CD4-positive, alpha-beta T cell treated with Interleukin-12 subunit alpha and Interleukin-12 subunit beta, for 1 hour (primary cell): ENCODE measurements at regions not wholly inside any gene's neighbourhood (a gene's known extent, or its start where the extent isn't known, plus 50 kb on each side); places are given as distances from the start of the nearest gene placed in this dataset.

Experiments used
- DNase-seq: peaks from one replicate; pipeline ENCODE4 v3.0.0-alpha.2; 2020

GRCh38 chr10:21315645-21316220, 209.7 kb downstream of the SKIDA1 start:
- no peak for DNase-seq

DNA sequence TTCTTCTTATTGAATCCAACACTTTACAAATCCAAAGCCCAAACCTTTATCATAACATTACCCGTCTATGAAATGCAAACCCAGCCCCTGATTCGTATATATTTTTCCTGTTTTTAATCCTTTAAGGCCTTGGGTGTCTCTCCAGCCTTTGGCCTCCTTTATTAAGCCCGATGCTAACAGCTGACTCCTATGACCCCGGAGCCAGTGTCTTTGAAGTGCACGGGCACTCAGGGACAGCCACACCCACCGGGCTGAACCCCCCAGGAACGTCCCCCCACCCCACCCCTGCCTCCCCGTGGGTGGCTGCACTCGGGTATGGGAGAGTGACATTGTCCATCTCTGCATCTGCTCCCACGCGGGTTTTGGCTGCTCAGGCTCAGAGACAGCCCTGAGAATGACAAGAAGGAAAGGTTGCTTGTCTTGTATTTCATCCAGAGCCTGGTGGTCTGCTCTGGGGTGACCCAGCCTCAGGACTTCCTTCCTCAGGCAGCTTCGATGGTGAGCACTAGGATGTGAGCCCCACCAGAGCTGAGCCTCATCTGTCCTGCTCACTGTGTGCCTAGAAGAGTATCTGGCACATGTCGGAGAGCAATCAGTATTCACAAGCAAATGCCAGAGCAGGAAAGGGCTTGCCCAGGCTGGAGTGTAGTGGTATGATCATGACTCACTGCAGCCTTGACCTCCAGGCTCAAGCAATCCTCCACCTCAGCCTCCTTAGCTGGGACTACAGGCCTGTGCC, 210.4 kb downstream of the SKIDA1 start:
- no peak for DNase-seq

DNA sequence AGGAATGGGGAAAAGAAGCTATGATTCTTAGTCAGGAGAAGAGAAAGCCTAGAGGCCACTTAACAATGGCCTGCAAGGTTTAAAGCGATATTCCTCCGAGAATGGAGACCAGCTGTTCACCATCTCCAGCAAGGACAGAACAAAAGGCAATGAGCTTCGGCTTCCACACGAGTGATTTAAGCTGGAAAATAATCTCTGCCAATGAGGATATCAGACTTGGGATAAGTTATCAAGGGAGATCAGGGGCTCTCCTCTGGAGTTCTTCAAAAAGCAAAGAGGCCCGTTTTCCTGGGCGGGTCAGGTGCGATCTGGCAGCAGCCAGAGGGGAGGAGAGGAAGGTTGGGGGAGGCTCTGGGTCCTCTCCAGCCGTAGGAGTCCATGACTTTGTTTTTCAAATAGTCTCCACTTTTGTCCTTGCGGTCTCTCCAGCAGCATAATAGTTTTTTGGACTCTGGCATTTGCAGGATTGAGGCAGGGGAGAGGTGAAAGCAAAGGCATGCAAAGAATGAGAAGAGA, 211.3 kb downstream of the SKIDA1 start:
- DNase-seq = no peak

DNA sequence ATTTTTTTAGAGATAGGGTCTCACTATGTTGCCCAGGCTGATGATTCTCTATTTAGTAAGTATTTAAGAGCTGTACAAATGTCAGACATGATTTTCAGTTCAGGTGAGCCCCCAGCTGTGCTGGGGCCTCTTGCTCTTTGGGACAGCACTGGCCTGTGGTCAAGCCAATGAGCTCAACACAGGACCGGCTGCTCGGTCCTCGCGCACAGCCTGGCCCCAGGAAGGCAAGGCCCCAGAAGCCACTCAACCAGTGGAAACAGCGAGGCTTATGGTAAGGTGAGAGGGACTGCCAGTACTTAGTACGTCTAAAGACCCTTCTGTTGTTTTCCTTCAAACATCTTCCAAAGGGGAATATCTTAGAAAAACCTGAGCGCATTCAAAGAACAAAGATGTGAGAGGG, 211.8 kb downstream of the SKIDA1 start:
- no peak for DNase-seq

- DNase-seq = no peak
Observed at GRCh38 chr10:21311426-21311825, 214.1 kb downstream of the SKIDA1 start.

GRCh38 chr10:21309427-21309826, 216.1 kb downstream of the SKIDA1 start:
- no peak for DNase-seq

DNA sequence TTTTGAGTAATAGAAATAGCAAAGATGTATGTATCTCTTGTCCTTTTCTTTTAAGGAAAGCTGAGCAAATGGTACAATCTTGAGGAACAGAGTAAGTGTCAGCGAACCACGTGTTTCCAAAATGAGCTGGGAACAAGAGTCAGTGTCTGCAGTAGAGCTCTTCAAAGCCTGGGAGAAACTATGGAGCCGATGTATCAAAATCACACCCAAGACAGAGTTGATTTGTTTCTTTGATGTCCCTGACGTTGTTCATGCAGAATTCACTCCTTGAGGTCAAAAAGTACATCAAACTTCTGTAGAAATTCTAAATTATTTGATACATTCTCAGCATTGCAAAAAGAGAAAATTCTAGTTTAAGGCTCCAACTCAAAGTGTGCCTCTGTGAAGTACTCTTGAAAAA, 216.5 kb downstream of the SKIDA1 start:
- no peak for DNase-seq

GRCh38 chr10:21308018-21308417, 217.5 kb downstream of the SKIDA1 start:
- DNase-seq = no peak

- DNase-seq = no peak
Observed at GRCh38 chr10:21304608-21305007, 220.9 kb downstream of the SKIDA1 start.

DNA sequence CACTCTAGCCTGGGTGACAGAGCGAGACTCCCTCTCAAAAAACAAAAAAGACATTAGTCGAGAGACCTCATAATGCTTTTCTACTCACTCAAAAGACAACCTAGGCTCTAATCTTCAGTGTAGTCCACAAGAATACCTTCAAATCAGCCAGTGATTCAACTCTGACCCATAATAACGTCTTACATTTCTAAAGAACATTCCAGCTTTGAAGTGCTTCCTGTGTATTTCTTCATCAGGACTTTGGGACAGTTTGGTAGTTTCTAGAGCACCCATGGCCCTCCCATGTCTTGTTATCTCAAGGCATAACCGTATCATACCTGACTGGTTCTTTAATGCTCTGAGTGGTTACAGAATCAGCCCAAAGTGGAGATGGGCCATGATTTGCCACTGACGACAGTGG, 221.3 kb downstream of the SKIDA1 start:
- no peak for DNase-seq

GRCh38 chr10:21300551-21300950, 224.9 kb downstream of the SKIDA1 start:
- no peak for DNase-seq

- no peak for DNase-seq
Observed at GRCh38 chr10:21299330-21299729, 226.2 kb downstream of the SKIDA1 start.

GRCh38 chr10:21298701-21299100, 226.8 kb downstream of the SKIDA1 start:
- no peak for DNase-seq

DNA sequence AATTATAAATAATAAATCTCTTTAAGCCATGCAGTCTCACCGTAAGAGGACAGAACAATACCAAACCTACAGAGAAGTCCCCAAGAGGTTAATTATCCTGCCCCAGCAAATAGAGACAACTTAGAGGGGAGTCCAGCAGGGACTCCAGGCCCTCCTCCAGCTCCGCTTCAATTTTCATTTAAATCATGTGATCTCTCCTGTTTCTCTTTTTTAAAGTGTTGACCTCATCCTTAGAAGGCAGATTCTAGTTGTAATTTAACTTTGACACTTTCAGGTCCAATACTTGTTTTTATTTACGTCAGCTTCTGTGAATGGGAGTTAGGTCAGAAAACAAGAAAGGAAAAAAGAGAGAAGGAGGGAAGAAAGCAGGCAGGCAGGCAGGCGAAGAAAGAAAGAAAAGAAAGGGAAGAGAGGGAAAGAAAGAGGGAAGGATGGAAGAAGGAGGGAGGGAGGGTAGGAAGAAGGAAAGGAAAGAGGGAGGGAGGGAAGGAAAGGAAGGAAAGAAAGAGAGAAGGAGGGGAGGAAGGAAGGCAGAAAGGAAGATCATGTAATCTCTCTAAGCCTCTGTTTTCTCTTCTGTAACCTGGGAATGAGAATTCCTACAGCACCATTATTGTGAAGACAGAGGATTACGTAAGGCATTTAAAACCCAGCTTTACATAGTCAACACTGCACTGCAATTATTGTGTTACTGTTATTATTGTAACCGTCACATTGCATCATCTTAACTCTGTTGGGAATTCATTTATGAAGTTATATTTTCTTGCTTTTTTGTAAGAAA, 227.7 kb downstream of the SKIDA1 start:
- no peak for DNase-seq

- no peak for DNase-seq
Observed at GRCh38 chr10:21296575-21297355, 228.7 kb downstream of the SKIDA1 start.

GRCh38 chr10:21293518-21294356, 231.7 kb downstream of the SKIDA1 start:
- no peak for DNase-seq

DNA sequence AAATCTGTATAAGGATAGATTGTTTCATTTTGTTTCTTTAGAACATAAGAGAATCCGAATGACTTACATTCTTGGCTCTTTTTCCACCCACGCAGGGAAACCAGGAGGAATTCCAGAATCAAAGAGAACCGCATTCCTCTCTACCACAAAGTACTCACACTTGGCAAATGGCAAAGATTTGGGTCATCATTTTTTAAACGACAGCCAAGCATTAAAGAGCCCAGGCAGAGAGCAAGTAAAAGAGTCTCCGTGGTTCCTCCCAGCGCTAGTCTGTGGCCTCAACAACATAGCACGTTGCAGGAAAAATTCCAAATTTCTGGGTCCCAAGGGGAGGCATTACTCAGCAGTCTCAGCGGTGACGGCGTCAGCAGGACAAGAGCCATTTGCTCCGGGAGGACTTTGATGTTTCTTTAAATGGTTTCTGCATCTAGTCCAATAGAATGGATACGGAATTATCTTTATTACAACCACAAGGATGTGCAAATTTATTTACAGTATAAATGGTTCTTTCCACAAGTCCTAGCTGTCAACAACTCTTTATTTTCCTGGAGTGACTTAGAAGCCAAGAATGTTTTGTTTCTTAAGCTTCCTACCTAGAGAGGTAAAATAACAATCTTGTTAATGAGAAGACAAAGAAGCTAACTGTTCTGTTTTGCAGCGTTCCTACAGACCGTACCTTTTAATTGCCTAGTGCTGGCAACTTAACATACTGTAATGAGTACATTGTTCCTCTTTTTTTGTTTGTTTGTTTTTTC, 232.5 kb downstream of the SKIDA1 start:
- DNase-seq = no peak

GRCh38 chr10:21290499-21291160, 234.9 kb downstream of the SKIDA1 start:
- DNase-seq = no peak

- DNase-seq = no peak
Observed at GRCh38 chr10:21289961-21290360, 235.5 kb downstream of the SKIDA1 start.

DNA sequence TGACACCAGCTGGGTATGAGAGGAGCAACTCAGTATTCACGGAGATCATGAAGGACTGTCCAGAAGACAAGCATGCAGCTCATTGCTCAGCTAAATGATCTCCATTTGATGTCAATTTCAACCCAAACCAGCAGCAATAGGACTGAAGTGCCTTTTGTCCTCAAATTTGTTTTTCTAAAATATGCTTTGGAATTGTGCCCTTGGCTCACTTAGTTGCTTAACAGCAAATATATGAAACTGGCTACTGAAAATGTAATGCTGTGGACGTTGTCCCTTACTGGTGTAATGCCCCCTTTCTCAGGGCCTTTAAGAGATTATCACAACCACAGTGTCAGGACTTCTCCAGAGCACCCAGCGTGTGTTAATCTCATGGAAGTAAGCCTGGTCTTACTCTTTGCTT, 236.2 kb downstream of the SKIDA1 start:
- no peak for DNase-seq
